HCT116 (cell line): ENCODE measurements at regions not wholly inside any gene's neighbourhood (a gene's known extent, or its start where the extent isn't known, plus 50 kb on each side); places are given as distances from the start of the nearest gene placed in this dataset.

ENCODE experiments used
- ATAC-seq: fragments of 200-7000 bp; cut with Tn5 transposase; 2 replicates; pipeline ENCODE4 v1.9.1; 2020; ENCODE audit warnings: mild to moderate bottlenecking, moderate library complexity
- BruUV-seq: library from RNA; stranded (reverse); fragments of 400-500 nt; replicated peaks from 2 replicates; lab custom pipeline; 2021; lab: Mats Ljungman, UMichigan
- CTCF ChIA-PET: fragments of 300-600 bp; sonication (Branson Sonifier 250); formaldehyde crosslinking; loops from one replicate; lab custom pipeline; 2021; ENCODE audit warnings: antibody characterized with exemption; lab: Charles Lee
- POLR2A ChIA-PET: fragments of 300-600, 350-600 bp; sonication (Branson Sonifier 250); formaldehyde crosslinking; loops from one replicate; lab custom pipeline; 2021; ENCODE audit warnings: antibody characterized with exemption; lab: Charles Lee
- RAD21 ChIA-PET, 2 experiments: fragments of 300-600 bp; sonication (Branson Sonifier 250); formaldehyde crosslinking; loops; one replicate each; lab custom pipeline; 2023; ENCODE audit warnings: low total read pairs in 2 of 2; ENCODE audit not compliant: uncharacterized antibody in 2 of 2, unreplicated experiment in 2 of 2, low non-redundant PET in 1 of 2; lab: Charles Lee
- DNase-seq: peaks from one replicate; pipeline ENCODE4 v3.0.0-alpha.2; 2010; ENCODE audit warnings: low read depth, low spot score
- H2AFZ ChIP-seq: fragments of 200-600 bp; shearing (Covaris generic), sonication (generic); 2 replicates; pipeline ENCODE4 v1.6.1; 2017; ENCODE audit warnings: low read depth, mixed run types, mixed read lengths, antibody characterized with exemption, low read length; ENCODE audit not compliant: poor library complexity, severe bottlenecking
- H3K27ac ChIP-seq: 2 replicates; pipeline ENCODE4 v1.5.1; 2012; ENCODE audit warnings: low read depth, low read length
- H3K27me3 ChIP-seq: fragments of 200-600 bp; sonication (generic); 2 replicates; pipeline ENCODE4 v1.6.1; 2016; ENCODE audit warnings: mixed run types, low read length, mixed read lengths; ENCODE audit not compliant: insufficient read depth
- H3K36me3 ChIP-seq, 2 experiments: fragments of 200-500 bp in 1 of 2; fragments of 200-600 bp in 1 of 2; sonication (Bioruptor generic) in 1 of 2; sonication (generic) in 1 of 2; 2 replicates each; pipeline versions ENCODE4 v1.5.1 to v1.6.1; 2014 to 2016; ENCODE audit warnings: low read length in 2 of 2, inconsistent platforms in 1 of 2, mixed read lengths in 1 of 2, mixed run types in 1 of 2; ENCODE audit not compliant: insufficient read depth in 2 of 2, control insufficient read depth in 1 of 2
- H3K4me1 ChIP-seq, 2 experiments: fragments of 200-600 bp in 1 of 2; sonication (generic) in 1 of 2; 2 replicates each; pipeline versions ENCODE4 v1.5.1 to v1.6.1; 2012 to 2017; ENCODE audit warnings: low read length in 2 of 2, inconsistent platforms in 1 of 2, mild to moderate bottlenecking in 1 of 2, mixed read lengths in 1 of 2, mixed run types in 1 of 2, moderate library complexity in 1 of 2; ENCODE audit not compliant: insufficient read depth in 2 of 2, control insufficient read depth in 1 of 2
- H3K4me2 ChIP-seq: fragments of 200-600 bp; sonication (generic); 2 replicates; pipeline ENCODE4 v1.6.1; 2017; ENCODE audit warnings: mixed run types, low read length, mixed read lengths
- H3K4me3 ChIP-seq, 2 experiments: fragments of 200-600 bp in 1 of 2; sonication (generic) in 1 of 2; replicated peaks in 1 of 2; 2 replicates each; pipeline ENCODE4 v1.5.1; 2011 to 2016; ENCODE audit warnings: low read length in 2 of 2, control low read depth in 1 of 2, low read depth in 1 of 2, mild to moderate bottlenecking in 1 of 2, mixed read lengths in 1 of 2, mixed run types in 1 of 2
- H3K79me2 ChIP-seq: fragments of 200-600 bp; sonication (generic); 2 replicates; pipeline ENCODE4 v1.6.1; 2017; ENCODE audit warnings: mild to moderate bottlenecking, mixed run types, low read length, moderate library complexity, mixed read lengths; ENCODE audit not compliant: insufficient read depth
- H3K9ac ChIP-seq: fragments of 200-600 bp; sonication (generic); 2 replicates; pipeline ENCODE4 v1.6.1; 2016; ENCODE audit warnings: low read length, mixed read lengths
- H3K9me2 ChIP-seq: fragments of 200-600 bp; sonication (generic), shearing (Covaris generic); 2 replicates; pipeline ENCODE4 v1.6.1; 2017; ENCODE audit warnings: mixed run types, mild to moderate bottlenecking, moderate library complexity; ENCODE audit not compliant: insufficient read depth
- H3K9me3 ChIP-seq, 2 experiments: fragments of 200-500 bp in 1 of 2; fragments of 200-600 bp in 1 of 2; sonication (Bioruptor generic) in 1 of 2; sonication (generic) in 1 of 2; 2 replicates each; pipeline ENCODE4 v1.6.1; 2014 to 2017; ENCODE audit warnings: low read length in 2 of 2, mixed read lengths in 2 of 2, inconsistent platforms in 1 of 2, low read depth in 1 of 2, mild to moderate bottlenecking in 1 of 2, mixed run types in 1 of 2, moderate library complexity in 1 of 2; ENCODE audit not compliant: control insufficient read depth in 1 of 2, insufficient read depth in 1 of 2
- H4K20me1 ChIP-seq: fragments of 200-600 bp; sonication (generic), shearing (Covaris generic); 2 replicates; pipeline ENCODE4 v1.6.1; 2017; ENCODE audit warnings: mixed run types, mild to moderate bottlenecking, moderate library complexity; ENCODE audit not compliant: insufficient read depth
- CBX3 ChIP-seq: IDR thresholded peaks from 2 replicates; pipeline ENCODE4 v1.6.1; 2012; ENCODE audit warnings: low read depth
- CEBPB ChIP-seq: IDR thresholded peaks from 2 replicates; pipeline ENCODE4 v1.6.1; 2012; ENCODE audit warnings: low read depth
- EZH2phosphoT487 ChIP-seq: fragments of 200-600 bp; IDR thresholded peaks from 2 replicates; pipeline ENCODE4 v1.6.1; 2018; ENCODE audit warnings: antibody characterized with exemption, borderline replicate concordance
- FOSL1 ChIP-seq: IDR thresholded peaks from 2 replicates; pipeline ENCODE4 v1.6.1; 2012; ENCODE audit warnings: low read depth
- POLR2AphosphoS5 ChIP-seq: IDR thresholded peaks from 2 replicates; pipeline ENCODE4 v1.6.1; 2011; ENCODE audit warnings: mild to moderate bottlenecking, low read depth, low read length, moderate library complexity
- RAD21 ChIP-seq: IDR thresholded peaks from 2 replicates; pipeline ENCODE4 v1.6.1; 2012; ENCODE audit warnings: low read depth, mild to moderate bottlenecking
- SIN3A ChIP-seq: IDR thresholded peaks from 2 replicates; pipeline ENCODE4 v1.6.1; 2012; ENCODE audit warnings: low read depth
- SRF ChIP-seq: IDR thresholded peaks from 2 replicates; pipeline ENCODE4 v1.6.1; 2012; ENCODE audit warnings: low read depth
- TCF7L2 ChIP-seq: IDR thresholded peaks from 2 replicates; pipeline ENCODE4 v1.7.0; 2011; ENCODE audit warnings: borderline replicate concordance, inconsistent platforms; ENCODE audit not compliant: insufficient read depth, insufficient read length; ENCODE audit errors: extremely low read depth
- YY1 ChIP-seq: IDR thresholded peaks from 2 replicates; pipeline ENCODE4 v1.6.1; 2011; ENCODE audit warnings: low read length, low read depth, moderate library complexity, mild to moderate bottlenecking; ENCODE audit not compliant: insufficient replicate concordance; ENCODE audit errors: extremely low read depth
- ZBTB33 ChIP-seq: IDR thresholded peaks from 2 replicates; pipeline ENCODE4 v1.6.1; 2011; ENCODE audit warnings: mild to moderate bottlenecking, low read length, moderate library complexity; ENCODE audit not compliant: insufficient replicate concordance; ENCODE audit errors: extremely low read depth
- intact Hi-C: fragments of 100-400 bp; cut with micrococcal nuclease; formaldehyde crosslinking; loops from 2 replicates; pipeline ENCODE4 v1.10.0; 2022

- Histone ChIP-seq H4K20me1 (no peaks in the 10 kb centered on the region), H3K36me3 (no peaks in the 10 kb centered on the region), H2AFZ (no peak overlapping the region), H3K9ac (no peak overlapping the region), H3K9me2 (no peaks in the 10 kb centered on the region), H3K4me3 (no peak overlapping the region), H3K79me2 (no peaks in the 10 kb centered on the region), H3K9me3 (no peaks in the 10 kb centered on the region), H3K27me3 (no peaks in the 10 kb centered on the region), H3K4me1 (no peaks in the 10 kb centered on the region), H3K27ac (no peak overlapping the region), H3K4me2 (no peak overlapping the region)
- BruUV-seq: no TSS peak
- TF ChIP-seq ZBTB33 (no peak), EZH2phosphoT487 (no peak), RAD21 (no peak), YY1 (no peak), CBX3 (no peak), FOSL1 (no peak), SIN3A (no peak), POLR2AphosphoS5 (no peak)
- intact Hi-C loops: no loop called here
- DNase-seq (no peak), ATAC-seq (no peak)
- POLR2A ChIA-PET: no interaction called here
- CTCF ChIA-PET: no interaction called here
- RAD21 ChIA-PET: no interaction called here
These were observed 283.4 kb downstream of the PRDM2 start for GRCh38 chr1:13983393-13983792.

GRCh38 chr1:13990939-13991338 lies 291.0 kb downstream of the PRDM2 start:
- H3K9me2 ChIP-seq: no peaks in the 10 kb centered on the region
- no peaks in the 10 kb centered on the region for H3K36me3 ChIP-seq
- no TSS peak for BruUV-seq
- intact Hi-C loops: no loop called here
- CTCF ChIA-PET: no interaction called here
- H3K4me1 ChIP-seq: no peaks in the 10 kb centered on the region
- no peak for TF ChIP-seq CEBPB
- TF ChIP-seq TCF7L2: no peak
- no peak for TF ChIP-seq ZBTB33
- no peak for TF ChIP-seq EZH2phosphoT487
- no peak for TF ChIP-seq FOSL1
- TF ChIP-seq SRF: no peak
- TF ChIP-seq, all 23 proteins: peak for 0
- H3K9me3 ChIP-seq: no peaks in the 10 kb centered on the region
- H3K9ac ChIP-seq: no peak overlapping the region
- H3K79me2 ChIP-seq: no peaks in the 10 kb centered on the region
- H2AFZ ChIP-seq: no peak overlapping the region
- ATAC-seq: no peak
- ChIA-PET RAD21 (no interaction called here), POLR2A (no interaction called here)
- no peak overlapping the region for H3K27ac ChIP-seq
- no peak overlapping the region for H3K4me3 ChIP-seq
- H4K20me1 ChIP-seq: no peaks in the 10 kb centered on the region
- no peak overlapping the region for H3K4me2 ChIP-seq
- 0 out of 2 replicates have a peak, but pooled peaks cover 5% of the 10 kb centered on the region for H3K27me3 ChIP-seq
- DNase-seq: no peak
